SKM-1 treated with dmso at 0.1 percent for 144 hours (cell line): ENCODE measurements at regions not wholly inside any gene's neighbourhood (a gene's known extent, or its start where the extent isn't known, plus 50 kb on each side); places are given as distances from the start of the nearest gene placed in this dataset.

Source experiments
- DNase-seq: peaks from one replicate; lab custom pipeline; 2025; ENCODE audit not compliant: unreplicated experiment; lab: John Stamatoyannopoulos, UW

GRCh38 chr18:1907470-1908206 is 663.7 kb downstream of the METTL4 start:
- DNase-seq = no peak

- DNase-seq = no peak
These were observed 656.8 kb downstream of the METTL4 start for GRCh38 chr18:1914489-1914888.

DNA sequence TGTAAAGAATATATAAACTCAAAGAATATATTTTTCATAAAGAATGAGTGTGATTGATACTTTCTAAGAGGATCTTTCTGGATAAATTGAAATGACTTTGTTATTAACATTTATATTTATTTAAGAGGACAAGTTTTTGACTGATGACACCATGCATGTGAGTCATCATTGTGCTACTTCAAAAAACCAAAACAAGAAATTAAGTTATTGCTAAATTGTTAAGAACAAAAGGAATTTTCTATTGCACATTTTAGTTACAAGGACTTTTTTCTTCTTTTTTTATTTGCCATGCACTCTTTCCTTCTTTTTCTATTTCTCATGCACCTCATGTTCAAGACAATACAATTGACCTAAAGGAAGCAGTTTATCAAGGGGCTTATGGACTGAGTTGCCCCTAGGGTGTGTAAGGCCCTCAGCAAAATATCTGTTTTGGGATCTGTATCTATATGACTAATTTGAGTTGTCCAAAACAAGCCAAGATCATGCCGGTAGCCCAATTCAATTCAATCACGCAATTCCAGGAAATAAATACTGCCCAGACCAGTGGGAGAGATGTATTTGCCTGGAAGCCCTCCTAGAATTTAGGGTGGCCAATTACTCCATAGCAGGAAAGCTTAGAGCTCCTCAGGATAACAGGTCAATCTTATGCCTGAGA is 654.3 kb downstream of the METTL4 start:
- DNase-seq = no peak

DNA sequence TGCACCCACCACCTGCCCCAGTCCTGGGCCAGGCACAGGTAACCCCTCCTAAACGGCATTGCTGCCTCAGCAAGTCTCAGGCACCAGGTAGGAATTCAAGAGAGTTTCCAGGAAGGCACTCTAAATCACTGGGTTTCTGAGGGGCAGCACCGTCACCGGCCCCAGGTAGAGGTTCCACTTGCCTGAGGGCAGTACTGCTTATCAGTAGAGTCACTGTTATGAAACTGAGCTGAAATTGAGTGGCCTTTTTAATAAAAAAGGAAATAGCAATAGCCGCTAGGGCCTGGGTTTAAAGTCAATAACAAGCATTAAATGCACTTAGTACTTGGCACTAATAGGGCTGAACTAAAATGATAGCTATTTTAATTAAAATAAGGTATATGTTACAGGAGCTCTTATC is 653.7 kb downstream of the METTL4 start:
- no peak for DNase-seq

DNA sequence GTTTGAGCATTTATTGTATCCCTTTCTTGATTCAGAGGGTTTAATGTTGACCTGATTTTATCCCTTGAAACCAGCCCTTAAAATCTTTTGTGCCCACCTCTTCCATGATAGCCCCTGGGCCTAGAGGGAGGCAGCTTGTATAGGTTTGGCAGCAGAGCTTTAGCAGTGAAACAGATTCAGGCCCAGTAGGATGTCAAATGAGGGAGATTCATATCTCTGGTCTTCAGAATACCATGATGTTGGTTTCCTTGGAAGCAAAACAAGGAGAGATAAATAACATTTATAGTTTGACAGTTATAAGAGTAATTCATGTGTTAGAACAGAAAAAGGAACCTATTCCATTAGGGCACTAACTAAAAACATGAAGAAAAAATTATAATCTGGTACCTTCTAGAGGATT is 649.2 kb downstream of the METTL4 start:
- DNase-seq = no peak

DNA sequence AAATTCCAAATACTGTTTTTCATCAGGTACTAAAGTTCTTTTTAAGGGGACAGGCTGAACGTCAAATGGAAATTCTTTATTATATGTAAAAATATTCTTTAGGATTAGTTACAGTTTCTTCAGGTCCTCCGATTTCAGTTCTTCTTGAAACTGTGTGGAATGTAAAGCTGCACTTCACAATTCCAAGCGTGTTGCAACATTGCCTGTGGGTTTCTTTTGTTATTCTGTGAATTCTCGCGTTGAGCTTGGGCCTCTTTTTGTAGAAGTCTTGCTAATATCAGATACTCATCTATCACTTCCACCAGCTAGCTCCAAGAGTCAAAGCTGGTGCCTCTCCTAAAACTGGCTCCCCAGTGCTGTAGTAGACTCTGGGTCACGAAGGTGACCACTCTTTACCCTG is 642.6 kb downstream of the METTL4 start:
- no peak for DNase-seq

- no peak for DNase-seq
These were observed 641.6 kb downstream of the METTL4 start for GRCh38 chr18:1929720-1930119.

GRCh38 chr18:1930291-1931270 is 640.7 kb downstream of the METTL4 start:
- DNase-seq = no peak

DNA sequence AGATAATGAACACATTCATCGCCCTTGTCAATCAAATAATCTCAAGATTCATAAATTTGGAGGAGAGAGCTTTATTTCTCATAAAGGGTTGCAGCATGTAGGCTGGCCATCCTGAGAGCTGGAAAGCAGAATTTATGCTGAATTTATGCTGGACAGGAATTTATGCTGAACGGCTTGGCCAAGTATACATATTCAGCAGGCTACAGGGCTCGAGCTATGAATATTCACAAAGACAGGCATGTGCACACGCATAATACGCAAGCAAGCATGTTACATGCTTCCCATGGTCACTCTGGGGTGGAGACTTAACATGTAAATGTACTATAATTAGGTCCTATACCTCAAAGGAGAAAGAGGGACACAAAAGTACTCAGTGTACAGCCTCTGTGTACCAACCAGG is 618.8 kb downstream of the METTL4 start:
- no peak for DNase-seq

DNA sequence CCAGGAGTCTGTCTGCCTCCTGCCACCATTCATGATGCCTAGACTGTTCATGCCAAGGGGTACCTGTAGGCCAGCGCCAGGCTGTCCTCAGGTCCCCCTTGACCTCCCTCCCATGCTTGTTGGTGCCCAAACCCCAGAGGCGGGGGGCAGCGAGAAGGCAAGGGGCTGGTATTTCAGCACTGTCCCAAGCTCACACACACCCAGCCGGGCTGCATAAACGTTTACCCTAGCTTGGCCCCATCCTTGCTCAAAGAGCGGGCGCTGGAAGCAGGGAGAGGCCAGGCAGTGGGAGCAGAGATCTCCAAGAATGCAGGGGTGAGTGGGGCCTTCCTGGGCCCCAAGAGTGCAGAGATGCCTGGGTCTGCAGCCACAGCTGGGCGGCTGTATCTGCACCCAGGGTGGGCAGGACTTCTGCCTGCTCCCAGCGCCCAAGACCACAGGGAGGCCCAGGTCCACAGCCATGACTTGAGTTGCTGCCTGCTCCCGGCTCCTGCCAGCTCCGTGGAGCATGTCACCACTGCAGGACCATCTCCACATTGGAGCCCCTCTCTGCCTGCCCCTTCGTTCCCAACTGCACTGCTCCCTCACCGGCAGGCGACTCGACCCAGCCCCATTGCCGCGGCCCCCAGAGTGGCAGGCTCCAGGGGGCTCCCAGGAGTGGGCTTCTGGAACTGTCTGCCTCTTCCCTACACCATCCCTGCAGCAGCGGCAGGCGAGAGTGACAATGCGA is 616.6 kb downstream of the METTL4 start:
- DNase-seq = no peak

- DNase-seq = no peak
These were observed 612.5 kb downstream of the METTL4 start for GRCh38 chr18:1958798-1959197.

DNA sequence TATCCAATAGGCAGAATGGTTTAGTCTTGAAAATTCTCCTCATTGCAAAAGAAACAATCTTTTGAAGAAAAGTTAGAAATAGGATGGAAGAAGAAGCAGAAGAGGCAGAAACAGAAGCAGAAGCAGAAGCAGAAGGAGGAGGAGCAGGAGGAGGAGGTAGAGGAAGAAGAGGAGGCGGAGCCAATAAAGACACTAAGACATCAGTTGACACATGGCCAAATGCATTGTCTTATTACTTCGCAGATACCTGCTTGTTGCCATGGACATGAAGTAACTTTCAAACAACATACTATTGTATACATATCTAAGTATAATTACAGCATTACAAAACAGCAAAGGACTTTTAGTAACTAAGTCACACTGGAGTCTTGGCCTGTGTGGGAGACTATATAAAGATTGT is 606.3 kb downstream of the METTL4 start:
- DNase-seq = peak; percentile 2

DNA sequence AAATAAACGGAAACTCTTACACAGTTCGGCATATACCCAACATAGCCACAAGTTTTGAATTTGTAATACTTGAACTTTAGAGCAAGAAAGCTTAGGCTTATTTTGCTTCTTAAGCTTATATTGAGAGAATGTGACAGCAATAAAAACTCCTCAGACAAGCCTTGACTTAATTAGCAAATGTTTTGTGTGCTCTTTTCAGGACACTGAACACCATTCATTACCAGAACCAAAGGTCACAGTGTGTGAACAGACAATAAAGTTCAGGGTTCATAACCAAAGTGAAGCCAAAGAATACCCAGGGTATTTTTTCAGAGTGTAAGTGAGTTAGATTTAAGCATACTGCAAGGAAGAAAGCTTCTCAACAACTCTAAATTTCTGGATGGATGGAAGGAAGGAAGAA is 605.8 kb downstream of the METTL4 start:
- no peak for DNase-seq

GRCh38 chr18:1968801-1969498 is 602.4 kb downstream of the METTL4 start:
- no peak for DNase-seq

GRCh38 chr18:1976484-1976883 is 594.8 kb downstream of the METTL4 start:
- DNase-seq = no peak

GRCh38 chr18:1982056-1982455 is 589.2 kb downstream of the METTL4 start:
- no peak for DNase-seq

- no peak for DNase-seq
These were observed 587.4 kb downstream of the METTL4 start for GRCh38 chr18:1983746-1984515.

GRCh38 chr18:1993866-1994265 is 577.4 kb downstream of the METTL4 start:
- no peak for DNase-seq

DNA sequence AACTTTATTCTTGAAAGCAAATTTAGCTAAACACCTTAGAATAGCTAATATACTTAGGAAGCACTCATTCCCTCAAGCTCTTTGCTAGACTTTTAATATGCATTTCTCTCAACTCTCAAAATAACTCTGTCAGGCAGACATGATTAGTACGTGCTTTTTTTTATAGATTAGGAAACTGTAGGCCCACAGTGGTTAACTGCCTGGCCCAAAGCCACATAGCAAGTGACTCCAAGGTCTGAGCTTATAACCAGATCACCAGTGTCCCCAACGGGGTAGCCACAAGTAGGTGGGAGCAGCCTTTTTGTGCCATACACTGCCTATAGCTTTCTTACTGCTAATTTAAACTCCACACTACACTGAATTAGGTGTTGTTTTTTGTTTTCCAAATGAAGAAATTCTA is 576.8 kb downstream of the METTL4 start:
- no peak for DNase-seq
